ENCODE measurements at regions not wholly inside any gene's neighbourhood (a gene's known extent, or its start where the extent isn't known, plus 50 kb on each side); places are given as distances from the start of the nearest gene placed in this dataset.
"Not testable (repeated sequence)": the region's sequence is repeated elsewhere in the genome, so short reads cannot be mapped to it uniquely, and the experiment has no call there.

DNA sequence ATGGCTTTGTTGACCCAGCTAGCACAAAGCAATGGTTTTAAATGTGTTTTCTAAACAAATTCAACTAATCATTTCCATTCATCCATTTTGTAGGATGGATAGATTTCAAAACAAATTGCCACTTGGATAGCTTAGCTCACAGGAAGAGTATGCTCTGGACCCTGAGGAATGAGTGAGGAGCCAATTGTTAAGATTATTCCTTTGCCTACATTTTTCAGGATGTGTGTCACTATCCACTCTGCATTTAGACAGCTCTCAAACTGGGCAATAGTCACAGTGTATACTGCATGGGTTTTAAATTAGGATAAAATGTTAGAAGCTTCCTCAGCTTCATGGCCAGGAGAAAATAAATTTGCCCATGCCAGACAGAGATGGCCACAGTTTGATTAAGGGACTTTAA lies 605.6 kb upstream of the TEX47 start:
- DNase-seq (ENCODE audit: low spot score) = no peak

- no peak for DNase-seq (ENCODE audit: low spot score)
Observed at GRCh38 chr7:89401690-89402089, 606.2 kb upstream of the TEX47 start.

DNA sequence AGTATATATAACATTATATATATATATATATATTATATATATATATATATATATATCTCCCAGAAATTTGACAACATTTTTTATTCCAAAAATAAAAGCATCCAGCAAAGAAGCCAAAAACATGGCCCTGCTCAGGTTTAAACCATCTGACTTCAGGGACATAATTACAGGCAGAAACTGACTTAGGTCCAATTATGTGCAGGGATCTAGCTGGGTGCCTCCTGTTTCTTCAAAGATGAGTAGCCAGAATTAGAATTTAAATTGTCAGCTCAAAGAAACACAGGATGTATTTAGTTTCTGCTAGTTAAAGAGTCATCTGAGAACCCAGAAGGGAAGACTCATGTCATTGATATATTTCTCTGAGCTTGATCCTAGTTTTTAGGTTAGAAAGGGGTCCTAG lies 656.4 kb upstream of the TEX47 start:
- DNase-seq (ENCODE audit: low spot score) = peak; percentile 9

- no peak for DNase-seq (ENCODE audit: low spot score)
Observed at GRCh38 chr7:89456556-89456955, 661.0 kb upstream of the TEX47 start.

GRCh38 chr7:89458114-89458513 lies 662.6 kb upstream of the TEX47 start:
- DNase-seq (ENCODE audit: low spot score) = no peak

GRCh38 chr7:89474456-89474855 lies 678.9 kb upstream of the TEX47 start:
- DNase-seq (ENCODE audit: low spot score) = no peak

DNA sequence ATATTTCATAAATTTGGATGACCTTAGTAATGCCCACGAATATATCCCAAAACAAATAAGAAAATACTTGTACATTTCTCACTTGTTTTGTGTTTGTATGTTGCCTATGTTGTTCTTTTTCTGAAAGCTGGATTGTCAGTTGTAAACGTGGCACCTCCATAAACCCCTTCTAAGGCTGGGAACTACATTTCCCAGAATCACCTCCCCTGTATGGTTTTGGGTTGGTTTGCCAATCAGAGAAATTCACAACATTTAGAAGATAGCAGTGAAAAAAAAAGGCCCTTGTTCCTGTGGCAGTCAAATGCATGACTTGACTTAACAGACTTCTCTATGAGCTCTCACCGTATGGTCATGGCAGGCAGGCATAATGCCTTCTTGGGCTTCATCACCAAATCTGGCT lies 676.3 kb upstream of the STEAP1 start:
- no peak for DNase-seq (ENCODE audit: low spot score)

- DNase-seq (ENCODE audit: low spot score) = no peak
Observed at GRCh38 chr7:89495704-89496103, 658.6 kb upstream of the STEAP1 start.

GRCh38 chr7:89500084-89500483 lies 654.2 kb upstream of the STEAP1 start:
- DNase-seq (ENCODE audit: low spot score) = no peak

GRCh38 chr7:89503281-89503680 lies 651.0 kb upstream of the STEAP1 start:
- DNase-seq (ENCODE audit: low spot score) = no peak

DNA sequence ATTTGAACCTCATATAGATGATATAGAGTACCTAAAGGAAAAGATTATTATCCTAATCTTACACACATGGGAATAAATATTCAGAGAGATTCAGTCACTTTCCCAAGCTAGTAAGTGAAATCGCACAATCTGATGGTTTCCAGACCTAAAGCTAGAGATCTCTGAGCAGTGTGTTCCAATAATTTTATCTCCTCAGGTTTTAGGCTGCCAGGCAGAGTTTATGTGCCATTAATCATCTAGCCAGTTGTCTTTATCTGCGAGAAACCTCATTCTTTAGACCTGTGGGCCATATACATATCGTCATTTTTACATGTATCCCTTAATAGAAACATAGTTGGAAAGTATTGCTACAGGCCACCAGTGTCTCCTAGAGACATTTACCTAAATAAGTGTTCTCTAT lies 647.2 kb upstream of the STEAP1 start:
- DNase-seq (ENCODE audit: low spot score) = no peak

- no peak for DNase-seq (ENCODE audit: low spot score)
Observed at GRCh38 chr7:89511900-89512299, 642.4 kb upstream of the STEAP1 start.

DNA sequence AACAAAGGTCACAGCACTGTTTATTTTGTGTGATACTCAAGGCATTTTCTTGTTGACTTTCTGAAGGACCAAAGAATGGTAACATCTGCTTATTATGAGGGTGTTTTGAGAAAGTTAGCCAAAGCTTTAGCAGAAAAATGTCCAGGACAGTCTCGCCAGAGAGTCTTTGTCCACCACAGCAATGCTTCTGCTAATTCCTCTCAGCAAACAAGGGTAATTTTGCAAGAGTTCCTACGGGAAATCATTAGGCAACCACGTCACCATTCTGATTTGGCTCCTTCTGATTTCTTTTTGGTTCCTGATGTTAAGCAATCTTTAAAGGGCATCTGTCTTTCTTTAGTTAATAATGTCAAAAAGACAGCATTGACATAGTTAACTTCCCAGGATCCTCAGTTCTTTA lies 639.3 kb upstream of the STEAP1 start:
- DNase-seq (ENCODE audit: low spot score) = no peak

GRCh38 chr7:89517815-89518214 lies 636.5 kb upstream of the STEAP1 start:
- DNase-seq (ENCODE audit: low spot score) = no peak

DNA sequence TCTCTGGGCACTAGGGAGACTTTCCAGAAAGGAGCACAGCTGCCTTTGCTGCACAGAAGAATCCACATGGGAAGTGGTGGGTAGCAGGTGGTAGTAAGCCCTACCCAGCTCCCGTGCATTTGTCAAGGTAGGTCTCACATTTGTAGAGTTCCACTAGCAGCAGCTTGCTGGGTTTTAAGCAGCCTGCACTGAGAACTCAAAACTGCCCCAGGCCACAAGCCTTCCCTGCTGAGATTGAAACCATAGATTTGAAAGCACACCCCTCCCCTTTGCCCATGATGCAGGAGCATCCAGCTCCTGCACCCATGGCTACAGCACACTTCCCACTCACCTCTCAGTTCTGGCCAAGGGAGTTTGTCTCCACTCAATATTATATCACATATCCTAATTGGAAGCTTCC lies 604.5 kb upstream of the STEAP1 start:
- DNase-seq (ENCODE audit: low spot score) = no peak

- DNase-seq (ENCODE audit: low spot score) = no peak
Observed at GRCh38 chr7:89554209-89554608, 600.1 kb upstream of the STEAP1 start.

DNA sequence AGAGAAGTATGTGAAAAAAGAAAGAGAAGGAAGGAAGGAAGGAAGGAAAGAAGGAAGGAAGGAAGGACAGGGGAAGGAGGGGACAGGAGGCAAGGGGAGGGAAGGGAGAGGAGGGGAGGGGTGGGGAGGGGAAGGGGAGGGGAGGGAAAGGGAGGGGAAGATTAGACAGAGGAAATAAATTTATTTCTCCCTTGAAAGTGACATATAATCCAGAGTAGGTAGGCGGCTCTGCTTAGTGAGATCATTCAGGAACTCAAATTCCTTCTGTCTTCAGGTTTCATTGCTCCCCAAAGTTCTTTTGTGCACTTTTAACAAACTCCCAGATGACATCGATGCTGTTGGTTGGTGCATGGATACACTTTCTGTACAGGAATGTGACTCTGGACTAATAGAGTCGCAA lies 594.7 kb upstream of the STEAP1 start:
- no peak for DNase-seq (ENCODE audit: low spot score)

DNA sequence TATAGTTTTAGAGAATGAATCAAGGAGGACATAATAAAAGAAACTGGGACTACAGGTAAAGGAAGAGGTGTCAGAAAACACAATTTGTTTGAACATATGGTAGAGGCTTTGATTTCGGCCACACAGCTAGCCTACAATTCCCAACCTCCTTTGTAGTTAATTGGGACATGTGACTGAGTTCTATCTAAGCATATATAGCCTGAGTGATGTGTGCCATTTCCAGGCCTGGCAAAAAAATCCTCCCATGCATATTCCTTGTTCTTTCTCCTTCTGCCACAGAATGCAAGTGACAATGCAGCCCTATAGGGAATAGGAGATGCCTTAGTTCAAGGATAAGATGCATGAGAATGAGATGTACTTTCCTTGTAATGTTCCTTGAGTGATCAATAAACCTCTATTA lies 590.7 kb upstream of the STEAP1 start:
- no peak for DNase-seq (ENCODE audit: low spot score)

DNA sequence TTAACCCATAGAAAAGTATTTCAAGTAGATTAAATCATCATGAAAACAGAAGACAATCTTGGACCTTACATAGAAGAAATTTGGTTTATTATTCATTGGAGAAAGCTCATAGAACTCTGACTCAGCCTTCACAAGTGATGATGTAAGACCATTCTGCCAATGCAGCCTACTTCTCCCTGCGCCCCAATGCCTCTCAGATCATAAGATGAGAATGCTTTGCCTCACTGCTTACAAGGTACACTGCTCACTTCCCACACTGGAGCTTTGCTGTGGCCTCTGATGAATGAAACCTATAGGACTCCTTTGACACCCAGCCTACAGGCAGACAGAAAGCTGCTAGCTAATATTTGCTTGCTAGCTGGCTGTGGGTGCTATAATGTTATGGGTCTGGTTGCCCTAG lies 569.4 kb upstream of the STEAP1 start:
- DNase-seq (ENCODE audit: low spot score) = no peak

DNA sequence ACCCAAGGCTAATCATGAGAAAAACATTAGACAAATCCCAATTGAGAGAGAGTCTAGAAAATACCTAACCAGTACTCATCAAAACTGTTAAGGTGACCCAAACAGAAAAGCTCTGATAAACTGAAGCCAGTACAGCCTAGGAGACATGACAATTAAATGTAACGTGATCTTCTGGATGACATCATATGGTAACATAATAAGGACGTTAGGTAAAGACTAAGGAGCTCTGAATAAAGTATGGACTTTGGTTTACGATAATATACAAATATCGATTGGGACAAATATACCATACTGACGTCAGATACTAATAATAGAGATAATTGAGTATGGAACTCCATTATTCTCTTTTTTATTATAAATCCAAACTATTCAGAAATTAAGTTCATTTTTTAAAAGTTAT lies 561.1 kb upstream of the STEAP1 start:
- DNase-seq (ENCODE audit: low spot score) = no peak

GRCh38 chr7:89602984-89603383 lies 551.3 kb upstream of the STEAP1 start:
- DNase-seq (ENCODE audit: low spot score) = no peak

DNA sequence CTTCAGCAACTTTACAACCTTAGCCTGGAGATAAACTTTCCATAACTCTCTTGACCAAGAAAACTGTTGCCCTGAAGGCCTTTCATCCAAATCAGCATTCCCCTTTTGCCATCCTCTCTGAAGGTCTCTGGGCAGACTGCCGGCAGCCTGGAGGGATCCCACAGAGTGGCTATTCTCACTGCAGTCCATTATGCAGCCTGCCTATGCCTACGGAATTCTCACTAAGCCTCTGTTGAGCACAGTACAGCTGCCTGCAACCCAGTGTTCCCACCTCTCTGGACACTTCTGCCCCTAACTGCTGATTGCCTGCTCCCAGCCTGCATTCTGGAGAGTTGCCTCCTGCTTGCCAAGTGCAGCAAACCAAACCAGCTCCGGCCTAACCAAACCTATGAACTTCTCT lies 548.9 kb upstream of the STEAP1 start:
- no peak for DNase-seq (ENCODE audit: low spot score)

GRCh38 chr7:89606511-89606910 lies 547.8 kb upstream of the STEAP1 start:
- DNase-seq (ENCODE audit: low spot score) = no peak

DNA sequence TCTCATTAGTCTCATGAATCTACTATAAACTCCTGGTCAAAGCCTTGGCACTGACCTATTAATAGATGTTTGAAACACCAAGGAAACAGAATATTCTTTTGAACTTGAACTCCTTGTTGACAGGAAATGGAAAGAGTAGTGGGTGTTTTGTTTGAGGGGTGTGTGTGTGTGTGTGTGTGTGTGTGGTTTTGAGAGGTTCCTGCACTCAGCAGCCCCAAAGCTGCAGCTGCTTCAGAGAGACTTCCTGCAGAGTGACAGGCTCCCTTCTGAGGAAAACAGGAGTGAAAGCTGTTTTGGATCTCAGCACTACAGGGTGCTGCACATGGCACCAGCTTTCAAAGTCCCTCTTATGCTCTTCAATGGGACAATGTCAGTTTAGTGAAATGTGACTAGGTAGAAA lies 546.5 kb upstream of the STEAP1 start:
- no peak for DNase-seq (ENCODE audit: low spot score)

DNA sequence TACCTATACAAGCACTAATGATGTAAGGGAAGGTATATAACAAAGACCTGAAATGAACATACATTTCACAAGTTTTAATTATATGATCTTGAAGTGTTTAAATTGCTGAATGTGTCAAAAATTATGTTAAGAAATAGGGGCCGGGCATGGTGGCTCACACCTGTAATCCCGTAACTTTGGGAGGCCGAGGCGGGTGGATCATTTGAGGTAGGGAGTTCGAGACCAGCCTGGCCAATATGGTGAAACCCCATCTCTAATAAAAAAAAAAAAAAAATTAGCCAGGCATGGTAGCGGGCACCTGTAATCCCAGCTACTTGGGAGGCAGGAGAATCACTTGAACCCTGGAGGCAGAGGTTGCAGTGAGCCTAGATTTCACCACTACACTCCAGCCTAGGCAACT lies 537.4 kb upstream of the STEAP1 start:
- DNase-seq (ENCODE audit: low spot score) = not testable (repeated sequence)

Data from pons (tissue), 1 donor.